Hepatocyte (in vitro differentiated cells): ENCODE measurements at regions not wholly inside any gene's neighbourhood (a gene's known extent, or its start where the extent isn't known, plus 50 kb on each side); places are given as distances from the start of the nearest gene placed in this dataset.

Source experiments
- CTCF ChIP-seq: fragments of 200-600 bp; sonication (generic); IDR thresholded peaks from 2 replicates; pipeline ENCODE4 v1.5.1; 2016; ENCODE audit warnings: antibody characterized with exemption, mild to moderate bottlenecking; ENCODE audit not compliant: poor library complexity
- EZH2 ChIP-seq: fragments of 200-600 bp; sonication (generic); IDR thresholded peaks from 2 replicates; pipeline ENCODE4 v1.6.1; 2016; ENCODE audit warnings: antibody characterized with exemption, mild to moderate bottlenecking, borderline replicate concordance

GRCh38 chrX:896256-896655 lies 265.7 kb downstream of the SHOX start:
- TF ChIP-seq CTCF (no peak), EZH2 (no peak)
